Smooth muscle cell of the brain vasculature (primary cell): ENCODE measurements at regions not wholly inside any gene's neighbourhood (a gene's known extent, or its start where the extent isn't known, plus 50 kb on each side); places are given as distances from the start of the nearest gene placed in this dataset.
"Not testable (repeated sequence)": the region's sequence is repeated elsewhere in the genome, so short reads cannot be mapped to it uniquely, and the experiment has no call there.

Experiments used
- DNase-seq: peaks from one replicate; pipeline ENCODE4 v3.0.0-alpha.2; 2012; ENCODE audit warnings: low read depth, low spot score

DNA sequence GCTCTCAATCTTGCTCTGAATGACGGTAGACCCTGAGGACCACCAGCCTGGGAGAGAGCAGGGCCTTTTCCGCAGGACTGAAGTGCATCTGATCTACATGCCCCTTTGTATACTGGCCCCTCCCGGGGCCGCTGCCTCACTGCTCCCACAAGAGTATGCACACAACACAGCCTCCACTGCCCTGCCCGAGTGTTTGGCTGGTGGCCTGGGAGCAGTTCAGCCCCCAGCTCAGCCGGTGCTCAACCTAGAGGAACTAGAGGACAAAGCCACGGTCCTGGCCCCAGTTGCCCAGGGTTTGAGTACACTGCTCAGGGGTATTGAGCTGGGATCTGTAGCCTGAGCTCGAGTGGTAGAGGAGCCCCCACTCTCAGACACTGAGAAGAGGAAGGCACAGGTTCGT, 118.9 kb upstream of the CAB39 start:
- no peak for DNase-seq

DNA sequence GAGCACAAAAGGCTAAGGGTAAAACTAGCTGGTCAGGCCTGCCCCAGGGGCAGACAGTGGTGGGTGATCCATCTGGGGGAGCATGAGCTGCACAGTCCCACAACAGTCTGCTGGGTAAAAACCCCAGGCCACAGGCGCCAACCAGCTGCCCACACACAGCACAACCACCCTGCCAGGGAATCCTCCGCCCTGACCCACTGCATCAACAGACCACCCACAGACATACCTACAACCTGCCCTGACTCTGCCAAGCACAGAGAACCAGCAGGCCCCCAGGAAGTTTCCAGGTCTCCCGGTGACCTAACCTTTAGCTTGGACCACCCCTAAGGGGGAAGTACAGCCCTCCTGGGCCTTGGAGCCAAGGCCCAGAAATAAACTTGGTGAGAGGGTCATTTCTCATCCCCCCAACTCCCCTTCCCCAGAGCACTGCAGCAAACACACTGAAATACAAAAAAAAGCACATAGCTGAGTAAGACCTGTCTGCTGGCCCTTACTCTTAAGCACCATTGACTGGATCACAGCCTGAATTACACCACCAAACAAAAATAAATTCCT, 118.3 kb upstream of the CAB39 start:
- no peak for DNase-seq

DNA sequence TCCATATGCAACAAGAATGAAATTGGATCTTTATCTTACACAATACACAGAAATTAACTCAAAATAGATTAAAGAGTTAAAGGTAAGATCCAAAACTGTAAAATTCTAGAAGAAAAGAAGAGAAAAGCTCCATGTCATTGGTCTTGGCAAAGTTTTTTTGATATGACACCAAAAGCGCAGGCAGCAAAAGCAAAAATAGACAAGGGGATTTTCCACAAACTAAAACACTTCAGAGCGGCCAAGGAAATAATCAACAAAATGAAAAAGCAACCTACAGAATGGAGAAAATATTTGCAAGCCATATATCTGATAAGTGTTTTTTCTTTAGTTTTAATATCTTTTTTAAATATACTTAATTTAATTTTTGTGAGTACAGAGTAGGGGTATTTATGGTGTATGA, 112.8 kb upstream of the CAB39 start:
- no peak for DNase-seq

DNA sequence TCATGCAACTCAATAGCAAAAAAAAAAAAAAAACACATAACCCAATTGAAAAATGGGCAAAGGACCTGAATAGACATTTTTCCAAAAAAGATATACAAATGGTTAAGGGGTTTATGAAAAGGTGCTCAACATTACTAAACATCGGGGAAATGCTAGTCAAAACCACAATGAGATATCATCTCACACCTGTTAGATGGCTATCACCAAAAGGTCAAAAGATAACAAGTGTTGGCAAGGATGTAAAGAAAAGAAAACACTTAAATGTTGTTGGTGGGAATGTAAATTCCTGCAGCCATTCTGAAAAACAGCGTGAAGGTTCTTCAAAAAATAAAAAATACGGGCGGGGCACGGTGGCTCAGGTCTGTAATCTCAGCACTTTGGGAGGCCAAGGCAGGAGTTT, 112.4 kb upstream of the CAB39 start:
- DNase-seq, result no peak

DNA sequence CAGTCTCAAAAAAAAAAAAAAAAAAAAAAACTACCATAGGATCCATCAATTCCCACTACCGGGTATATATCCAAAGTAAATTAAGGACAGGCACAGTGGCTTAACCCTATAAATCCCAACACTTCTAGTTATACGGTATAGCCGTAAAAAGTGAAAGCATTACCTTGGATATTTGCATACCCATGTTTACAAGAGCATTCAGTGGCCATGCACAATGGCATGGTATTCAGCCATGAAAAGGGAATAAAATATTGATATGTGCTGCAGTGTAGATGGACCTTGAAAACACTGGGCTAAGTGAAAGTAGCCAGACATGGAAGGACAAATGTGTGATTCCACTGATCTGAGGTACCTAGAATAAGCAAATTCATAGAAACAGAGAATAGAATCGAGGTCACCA, 111.8 kb upstream of the CAB39 start:
- DNase-seq, result no peak

DNA sequence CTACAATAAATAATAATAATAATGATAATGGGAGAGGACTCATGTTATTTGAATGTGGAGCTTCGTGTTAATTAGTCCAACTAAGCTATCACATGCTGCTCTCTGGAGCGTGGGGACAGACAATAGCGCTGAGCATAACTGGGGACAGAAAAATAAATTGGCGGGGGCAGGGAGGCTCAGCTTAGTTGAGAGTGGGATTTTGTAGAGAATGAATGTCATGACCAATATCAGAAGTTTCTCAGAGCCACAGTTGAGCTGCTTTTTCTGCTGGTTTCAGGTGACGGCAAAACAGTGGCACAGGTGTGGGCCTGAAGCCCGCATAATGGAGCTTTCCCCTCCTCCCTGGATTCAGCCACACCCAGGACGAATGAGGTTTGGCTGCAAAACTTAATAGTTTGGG, 111.1 kb upstream of the CAB39 start:
- DNase-seq, result no peak

DNA sequence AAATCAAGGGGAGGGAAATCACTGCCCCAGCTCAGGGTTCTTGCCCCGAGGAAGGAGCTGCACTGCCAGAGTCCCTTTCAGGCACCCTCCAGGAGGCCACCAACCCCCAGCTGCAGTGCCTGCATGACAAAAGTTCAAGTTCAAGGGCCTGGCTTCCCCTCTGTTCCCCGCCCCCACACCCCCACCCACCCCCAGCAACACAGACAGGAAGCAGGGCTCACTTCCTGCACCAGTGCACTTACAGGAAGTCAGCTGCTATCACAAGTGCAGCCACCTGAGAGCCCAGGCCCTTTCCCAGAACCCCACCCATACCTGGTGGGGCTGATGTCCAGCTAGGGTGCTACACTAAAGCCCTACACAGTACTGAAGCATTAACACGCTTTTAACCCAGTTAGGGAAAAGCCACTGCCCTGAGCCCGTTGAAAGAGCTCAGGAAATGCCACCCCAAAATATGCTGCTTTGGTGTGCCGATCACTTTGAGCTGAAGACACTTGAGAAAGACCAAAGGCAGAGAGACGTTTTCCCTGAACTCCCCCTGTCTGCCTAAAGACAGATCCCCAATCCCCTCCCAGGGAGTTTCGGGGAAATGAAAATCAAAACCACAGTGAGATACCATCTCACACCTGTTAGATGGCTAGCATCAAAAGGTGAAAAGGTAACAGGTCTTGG, 109.9 kb upstream of the CAB39 start:
- no peak for DNase-seq

DNA sequence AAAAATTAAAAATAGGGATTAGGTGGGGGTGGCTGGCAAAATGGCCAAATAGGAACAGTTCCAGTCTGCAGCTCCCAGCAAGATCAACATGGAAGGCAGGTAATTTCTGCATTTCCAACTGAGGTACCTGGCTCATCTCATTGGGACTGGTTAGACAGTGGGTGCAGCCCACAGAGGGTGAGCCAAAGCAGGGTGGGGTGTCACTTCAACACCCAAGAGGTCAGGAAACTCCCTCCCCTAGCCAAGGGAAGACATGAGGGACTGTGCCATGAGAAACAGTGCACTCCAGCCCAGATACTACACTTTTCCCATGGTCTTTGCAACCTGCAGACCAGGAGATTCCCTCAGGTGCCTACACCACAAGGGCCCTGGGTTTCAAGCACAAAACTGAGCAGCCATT, 109.3 kb upstream of the CAB39 start:
- DNase-seq, result not testable (repeated sequence)

DNA sequence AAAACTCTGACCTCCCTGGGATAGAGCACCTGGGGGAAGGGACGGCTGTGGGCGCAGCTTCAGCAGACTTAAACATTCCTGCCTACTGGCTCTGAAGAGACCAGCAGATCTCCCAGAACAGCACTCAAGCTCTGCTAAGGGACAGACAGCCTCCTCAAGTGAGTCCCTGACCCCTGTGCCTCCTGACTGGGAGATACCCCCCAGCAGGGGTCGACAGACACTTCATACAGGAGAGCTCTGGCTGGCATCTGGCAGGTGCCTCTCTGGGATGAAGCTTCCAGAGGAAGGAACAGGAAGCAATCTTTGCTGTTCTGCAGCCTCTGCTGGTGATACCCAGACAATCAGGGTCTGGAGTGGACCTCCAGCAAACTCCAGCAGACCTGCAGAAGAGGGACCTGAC, 108.5 kb upstream of the CAB39 start:
- not testable (repeated sequence) for DNase-seq

DNA sequence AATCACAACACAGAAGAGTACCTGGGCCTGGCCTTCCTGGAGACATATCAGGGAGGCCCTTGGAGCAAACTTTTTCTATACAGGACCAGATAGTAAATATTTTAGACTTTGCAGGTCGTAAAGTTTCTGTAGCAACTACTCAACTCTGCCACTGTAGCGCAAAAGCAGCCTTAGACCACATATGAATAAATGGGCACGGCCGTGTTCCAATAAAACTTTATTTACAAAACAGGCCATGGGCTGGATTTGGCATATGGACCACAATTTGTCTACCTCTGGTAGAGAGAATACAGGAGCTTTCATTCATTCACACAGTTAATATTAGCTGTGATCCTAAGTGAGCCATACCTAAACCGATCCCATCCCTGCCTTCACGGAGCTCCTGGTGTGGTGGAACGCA, 98.6 kb upstream of the CAB39 start:
- no peak for DNase-seq

DNA sequence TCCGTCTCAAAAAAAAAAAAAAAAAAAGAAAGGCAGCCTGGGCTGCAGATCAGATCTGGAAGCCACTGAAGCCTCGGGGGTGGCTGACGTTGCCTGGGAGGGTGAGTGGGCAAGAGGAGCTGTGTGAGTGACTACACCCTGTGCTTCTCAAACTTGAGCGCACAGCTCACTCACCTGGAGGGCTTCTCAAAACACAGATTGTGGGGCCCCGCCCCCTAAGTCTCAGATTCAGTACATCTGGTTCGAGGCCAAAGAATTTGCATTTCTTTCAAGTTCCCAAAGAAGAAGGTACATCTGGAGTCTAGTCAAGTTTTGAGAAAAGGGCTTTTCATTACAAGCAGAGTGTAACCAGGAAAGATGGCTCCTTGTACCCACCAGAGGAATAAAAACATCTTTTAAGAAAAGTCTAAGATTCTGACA, 97.7 kb upstream of the CAB39 start:
- no peak for DNase-seq

DNA sequence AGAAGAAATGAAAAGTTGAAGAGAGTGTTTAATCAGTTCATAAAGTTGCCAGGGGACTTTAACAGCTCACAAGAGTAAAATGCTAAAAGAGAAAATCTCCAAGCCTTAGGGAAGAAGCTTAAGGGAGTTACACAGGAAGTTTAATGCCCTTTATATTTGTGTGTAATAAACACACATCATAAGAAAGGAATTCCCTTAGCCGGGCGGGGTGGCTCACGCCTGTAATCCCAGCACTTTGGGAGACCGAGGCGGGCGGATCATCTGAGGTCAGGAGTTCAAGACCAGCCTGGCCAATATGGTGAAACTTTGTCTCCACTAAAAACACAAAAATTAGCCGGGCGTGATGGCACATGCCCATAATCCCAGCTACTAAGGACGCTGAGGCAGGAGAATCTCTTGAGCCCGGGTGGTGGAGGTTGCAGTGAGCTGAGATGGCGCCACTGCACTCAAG, 95.4 kb upstream of the CAB39 start:
- not testable (repeated sequence) for DNase-seq

DNA sequence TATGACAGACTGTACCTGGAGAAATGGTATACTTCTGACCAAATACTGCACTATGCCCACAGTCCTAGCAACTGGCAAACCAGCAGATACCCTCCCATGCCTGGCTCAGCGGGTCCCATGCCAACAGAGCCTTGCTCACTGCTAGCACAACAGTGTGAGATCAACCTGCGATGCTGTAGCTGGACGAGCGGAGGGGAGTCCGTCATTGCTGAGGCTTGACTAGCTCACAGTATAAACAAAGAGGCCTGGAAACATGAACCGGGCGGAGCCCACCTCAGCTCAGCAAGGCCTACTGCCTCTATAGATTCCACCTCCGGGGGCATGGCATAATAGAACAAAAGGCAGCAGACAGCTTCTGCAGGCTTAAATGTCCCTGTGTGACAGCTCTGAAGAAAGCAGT, 93.2 kb upstream of the CAB39 start:
- DNase-seq, result no peak

DNA sequence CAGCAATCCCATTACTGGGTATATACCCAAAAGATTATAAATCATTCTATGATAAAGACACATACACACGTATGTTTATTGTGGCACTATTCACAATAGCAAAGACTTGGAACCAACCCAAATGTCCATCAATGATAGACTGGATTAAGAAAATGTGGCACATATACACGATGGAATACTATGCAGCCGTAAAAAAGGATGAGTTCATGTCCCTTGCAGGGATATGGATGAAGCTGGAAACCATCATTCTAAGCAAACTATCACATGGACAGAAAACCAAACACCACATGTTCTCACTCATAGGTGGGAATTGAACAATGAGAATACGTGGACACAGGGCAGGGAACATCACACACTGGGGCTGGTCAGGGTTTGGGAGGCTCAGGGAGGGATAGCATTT, 87.4 kb upstream of the CAB39 start:
- not testable (repeated sequence) for DNase-seq

DNA sequence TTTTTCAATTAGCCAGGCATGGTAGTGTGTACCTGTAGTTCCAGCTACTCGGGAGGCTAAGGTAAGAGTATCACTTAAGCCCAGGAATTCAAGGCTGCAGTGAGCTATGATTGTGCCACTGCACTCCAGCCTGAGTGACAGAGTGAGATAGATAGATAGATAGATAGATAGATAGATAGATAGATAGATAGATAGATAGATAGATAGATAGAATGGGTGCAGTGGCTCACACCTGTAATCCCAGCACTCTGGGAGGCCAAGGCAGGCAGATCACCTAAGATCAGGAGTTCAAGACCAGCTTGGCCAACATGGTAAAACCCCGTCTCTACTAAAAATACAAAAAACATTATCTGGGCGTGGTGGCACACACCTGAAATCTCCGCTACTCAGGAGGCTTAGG, 85.6 kb upstream of the CAB39 start:
- not testable (repeated sequence) for DNase-seq

DNA sequence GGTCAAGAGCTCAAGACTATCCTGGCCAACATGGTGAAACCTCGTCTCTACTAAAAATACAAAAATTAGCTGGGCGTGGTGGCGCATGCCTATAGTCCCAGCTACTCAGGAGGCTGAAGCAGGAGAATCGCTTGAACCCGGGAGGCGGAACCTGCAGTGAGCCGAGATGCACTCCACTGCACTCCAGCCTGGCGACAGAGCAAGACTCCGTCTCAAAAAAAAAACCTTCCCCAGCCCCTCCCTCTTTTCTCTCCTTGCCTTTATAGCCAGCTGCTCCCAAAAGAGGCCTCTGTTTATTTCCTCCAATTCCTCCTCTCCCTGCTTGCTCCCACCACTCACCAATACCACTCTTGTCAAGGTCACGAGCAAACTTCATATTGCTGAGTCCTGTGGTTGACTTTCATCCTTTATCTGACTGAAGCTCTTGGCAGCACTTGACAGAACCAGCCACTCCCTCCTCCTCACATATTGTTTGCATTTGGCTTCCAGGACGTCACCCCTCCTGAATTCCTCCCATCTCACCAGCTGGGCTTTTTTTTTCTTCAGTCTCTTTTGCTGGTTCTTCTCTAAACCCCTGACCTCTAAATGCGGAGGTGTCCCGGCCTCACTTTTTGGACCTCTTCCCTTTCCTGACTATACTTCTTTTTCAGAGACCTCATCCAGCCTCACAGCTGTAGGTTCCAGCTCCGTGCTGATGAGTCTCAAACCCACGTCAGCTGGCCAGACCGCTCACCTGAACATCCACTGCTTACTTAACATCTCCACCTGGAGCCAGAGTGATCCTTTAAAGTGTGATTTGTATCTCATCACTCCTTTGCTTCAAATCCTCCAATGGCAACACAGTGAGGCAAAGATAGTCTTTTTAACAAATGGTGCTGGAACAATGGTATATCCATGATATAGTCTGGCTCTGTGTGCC, 84.6 kb upstream of the CAB39 start:
- no peak for DNase-seq

DNA sequence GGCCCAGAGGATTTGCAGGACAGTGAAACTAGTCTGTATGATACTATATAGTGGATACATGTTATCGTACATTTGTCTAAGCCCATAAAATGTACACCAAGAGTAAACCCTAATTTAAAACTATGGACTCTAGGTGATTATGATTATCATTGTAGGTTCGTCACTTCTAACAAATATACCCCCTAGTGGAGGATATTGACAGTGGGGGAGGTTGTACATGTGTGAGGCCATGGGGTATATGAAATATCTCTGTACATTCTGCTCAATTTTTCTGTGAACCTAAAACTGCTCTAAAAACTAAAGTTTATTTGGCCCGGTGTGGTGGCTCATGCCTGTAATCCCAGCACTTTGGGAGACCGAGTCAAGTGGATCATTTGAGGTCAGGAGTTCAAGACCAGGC, 81.2 kb upstream of the CAB39 start:
- DNase-seq, result no peak

DNA sequence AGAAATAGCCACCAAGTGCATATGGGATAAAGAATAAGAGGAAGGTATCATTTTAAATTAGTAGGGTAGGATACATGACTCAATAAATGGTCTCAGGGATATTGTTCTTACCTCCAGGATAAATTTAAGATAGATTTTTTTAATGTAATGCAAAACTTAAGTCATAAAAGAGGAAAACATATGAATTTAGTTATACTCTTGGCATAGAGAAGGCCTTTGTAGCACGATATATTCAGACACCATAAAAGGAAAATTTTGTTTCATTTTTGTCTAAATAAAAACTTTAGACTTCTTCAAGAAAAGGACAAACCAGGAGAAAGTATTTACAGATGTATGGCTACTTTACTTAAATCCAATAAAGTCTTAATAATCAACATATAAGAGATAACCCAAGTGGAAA, 78.5 kb upstream of the CAB39 start:
- DNase-seq, result no peak

DNA sequence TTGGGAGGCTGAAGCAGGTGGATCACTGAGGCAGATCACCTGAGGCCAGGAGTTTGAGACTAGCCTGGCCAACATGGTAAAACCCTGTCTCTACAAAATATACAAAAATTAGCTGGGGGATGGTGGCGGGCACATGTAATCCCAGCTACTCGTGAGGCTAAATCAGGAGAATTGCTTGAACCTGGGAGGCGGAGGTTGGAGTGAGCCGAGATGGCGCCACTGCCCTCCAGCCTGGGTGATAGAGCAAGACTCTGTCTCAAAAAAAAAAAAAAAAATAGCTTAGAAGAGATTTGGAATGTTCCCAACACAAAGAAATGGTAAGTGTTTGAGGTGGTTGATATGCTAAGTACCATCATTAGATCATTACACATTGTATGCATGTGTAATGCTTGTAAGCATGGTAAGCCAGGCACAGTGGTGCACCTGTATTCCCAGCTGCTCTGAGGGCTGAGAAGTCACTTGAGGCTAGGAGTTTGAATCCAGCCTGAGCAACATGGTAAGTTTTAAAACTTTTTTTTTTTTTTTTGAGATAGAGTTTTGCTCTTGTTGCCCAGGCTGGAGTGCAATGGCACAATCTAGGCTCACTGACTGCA, 77.8 kb upstream of the CAB39 start:
- DNase-seq, result not testable (repeated sequence)

DNA sequence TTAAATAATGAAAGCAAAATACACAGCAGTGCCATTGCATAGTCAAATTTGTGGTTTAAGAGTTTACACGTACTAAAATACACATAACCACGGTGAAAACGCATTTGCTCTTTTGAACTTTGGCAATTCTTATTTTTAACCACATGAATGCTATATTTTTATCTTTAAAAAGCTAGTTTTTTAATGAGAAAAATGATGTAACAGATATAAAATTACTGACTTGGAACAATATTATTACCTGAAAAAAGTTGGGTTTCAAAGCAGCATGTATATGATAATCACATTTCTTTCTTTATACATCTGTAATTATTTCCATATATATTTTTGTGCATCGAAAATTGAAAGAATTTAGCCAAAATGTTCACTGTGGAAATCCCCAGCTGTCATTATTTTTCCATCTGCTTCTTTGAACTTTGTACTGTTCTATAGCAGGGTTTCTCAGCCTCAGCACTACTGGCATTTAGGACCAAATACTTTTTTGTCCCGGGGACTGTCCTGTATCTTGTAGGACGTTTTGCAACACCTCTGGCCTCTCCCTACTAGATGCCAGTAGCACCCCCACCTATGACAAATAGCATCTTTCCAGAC, 75.9 kb upstream of the CAB39 start:
- DNase-seq, result no peak

DNA sequence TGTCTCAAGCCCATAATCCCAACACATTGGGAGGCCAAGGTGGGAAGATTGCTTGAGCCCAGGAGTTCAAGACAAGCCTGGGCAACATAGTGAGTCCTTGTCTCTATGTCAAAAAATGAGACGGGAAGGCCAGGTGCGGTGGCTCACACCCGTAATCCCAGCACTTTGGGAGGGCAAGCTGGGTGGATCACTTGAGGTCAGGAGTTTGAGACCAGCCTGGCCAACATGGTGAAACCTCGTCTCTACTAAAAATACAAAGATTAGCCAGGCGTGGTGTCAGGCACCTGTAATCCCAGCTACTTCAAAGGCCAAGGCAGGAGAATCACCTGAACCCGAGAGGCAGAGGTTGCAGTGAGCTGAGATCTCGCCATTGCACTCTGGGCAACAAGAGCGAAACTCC, 75.2 kb upstream of the CAB39 start:
- not testable (repeated sequence) for DNase-seq

DNA sequence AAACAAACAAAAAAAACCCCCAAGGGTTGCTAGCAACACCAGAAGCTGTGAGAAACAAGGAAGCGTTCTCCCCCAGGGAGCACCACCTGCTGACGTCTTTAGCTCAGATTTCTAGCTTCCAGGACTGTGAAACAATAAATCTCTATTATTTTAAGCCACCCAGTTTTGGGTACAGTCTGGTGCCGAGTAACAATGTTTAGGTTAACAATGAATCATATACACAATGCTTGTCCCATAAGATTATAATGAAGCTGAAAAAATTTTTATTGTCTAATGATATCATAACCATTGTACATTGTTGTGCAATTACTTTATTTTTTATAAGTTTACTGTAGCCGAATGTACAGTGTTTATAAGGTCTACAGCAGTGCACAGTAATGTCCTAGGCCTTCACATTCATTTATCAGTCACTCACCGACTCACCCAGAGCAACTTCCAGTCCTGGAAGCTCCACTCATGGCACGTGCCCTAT, 72.1 kb upstream of the CAB39 start:
- DNase-seq, result peak; percentile 70
